ENCODE measurements at regions not wholly inside any gene's neighbourhood (a gene's known extent, or its start where the extent isn't known, plus 50 kb on each side); places are given as distances from the start of the nearest gene placed in this dataset.
"Not testable (repeated sequence)": the region's sequence is repeated elsewhere in the genome, so short reads cannot be mapped to it uniquely, and the experiment has no call there.

- TF ChIP-seq CTCF (IDR thresholded peaks at IDR 0.05; ENCODE audit: insufficient read depth, low read depth, low read length); EZH2 (IDR thresholded peaks at IDR 0.05; ENCODE audit: insufficient read depth, low read length): not testable (repeated sequence)
These were observed 62.8 kb upstream of the ARL17B start for GRCh38 chr17:46424187-46424884.
